ENCODE measurements at regions not wholly inside any gene's neighbourhood (a gene's known extent, or its start where the extent isn't known, plus 50 kb on each side); places are given as distances from the start of the nearest gene placed in this dataset.

GRCh38 chr4:180284267-180284666, 1958.9 kb upstream of the TENM3 start:
- Histone ChIP-seq H3K36me3 (ENCODE audit: control insufficient read depth in 1 of 2, insufficient read depth in 2 of 2, low read depth in 1 of 2, low read length in 2 of 2) (no peaks in the 10 kb centered on the region), H3K4ac (ENCODE audit: low read depth in 1 of 2, low read length in 2 of 2) (no peak overlapping the region), H3K27me3 (ENCODE audit: control insufficient read depth in 1 of 2, insufficient read depth in 1 of 2, low read length in 2 of 2) (no peaks in the 10 kb centered on the region), H4K8ac (ENCODE audit: low read length) (no peak overlapping the region), H3K14ac (ENCODE audit: low read length in 2 of 2) (no peak overlapping the region), H2BK15ac (ENCODE audit: low read depth, poor library complexity, severe bottlenecking) (no peak overlapping the region), H3K27ac (ENCODE audit: low read length, poor library complexity, severe bottlenecking) (no peak overlapping the region), H3K79me1 (replicated peaks; ENCODE audit: low read length, poor library complexity, severe bottlenecking) (no peaks in the 10 kb centered on the region), H3K18ac (ENCODE audit: low read depth in 1 of 2, low read length in 2 of 2) (no peak overlapping the region), H2AK5ac (ENCODE audit: low read length, severe bottlenecking) (no peak overlapping the region), H3K4me3 (ENCODE audit: insufficient read depth in 1 of 2, low read depth in 1 of 2, low read length in 2 of 2) (no peak overlapping the region), H3K4me1 (ENCODE audit: control insufficient read depth, insufficient read depth, low read depth, low read length) (no peaks in the 10 kb centered on the region), H3K9me3 (ENCODE audit: control insufficient read depth, low read length) (no peaks in the 10 kb centered on the region), H2BK12ac (ENCODE audit: low read length in 2 of 2) (no peak overlapping the region), H2AFZ (ENCODE audit: low read depth, low read length) (no peak overlapping the region), H4K91ac (ENCODE audit: low read length) (no peak overlapping the region), H3K9ac (ENCODE audit: low read length) (no peak overlapping the region), H2BK5ac (ENCODE audit: low read depth, low read length, poor library complexity, severe bottlenecking) (no peak overlapping the region), H2BK120ac (ENCODE audit: low read depth, low read length) (no peak overlapping the region), H3K4me2 (ENCODE audit: low read length, poor library complexity, severe bottlenecking) (no peak overlapping the region), H3K23ac (ENCODE audit: low read length in 2 of 2) (no peak overlapping the region)
- 76% methylated on average over 3 of the region's 3 CpGs for WGBS
- no peak for DNase-seq

DNA sequence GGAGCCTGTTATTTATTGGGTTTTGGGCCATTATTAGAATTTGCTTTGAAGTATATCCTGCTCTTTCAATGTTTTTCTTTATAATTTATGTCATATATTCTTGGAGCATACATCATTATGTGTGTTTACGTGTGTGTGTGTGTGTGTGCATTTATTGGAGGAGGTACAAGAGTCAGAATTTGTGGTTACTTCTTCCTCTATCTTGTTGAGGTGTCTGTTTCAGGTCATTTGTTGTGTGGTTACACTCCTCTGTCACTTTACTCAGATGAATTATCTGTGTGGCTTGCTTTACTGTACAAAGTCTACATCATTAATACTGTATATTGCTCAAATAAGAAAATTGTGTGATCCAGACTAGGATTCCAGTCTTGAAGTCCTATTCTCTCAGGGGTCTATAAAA, 1957.4 kb upstream of the TENM3 start:
- Histone ChIP-seq H2BK15ac (ENCODE audit: low read depth, poor library complexity, severe bottlenecking) (no peak overlapping the region), H3K79me1 (replicated peaks; ENCODE audit: low read length, poor library complexity, severe bottlenecking) (no peaks in the 10 kb centered on the region), H2AFZ (ENCODE audit: low read depth, low read length) (no peak overlapping the region), H3K4me1 (ENCODE audit: control insufficient read depth, insufficient read depth, low read depth, low read length) (no peaks in the 10 kb centered on the region), H3K4ac (ENCODE audit: low read depth in 1 of 2, low read length in 2 of 2) (no peak overlapping the region), H3K36me3 (ENCODE audit: control insufficient read depth in 1 of 2, insufficient read depth in 2 of 2, low read depth in 1 of 2, low read length in 2 of 2) (no peaks in the 10 kb centered on the region), H3K9me3 (ENCODE audit: control insufficient read depth, low read length) (no peaks in the 10 kb centered on the region), H3K18ac (ENCODE audit: low read depth in 1 of 2, low read length in 2 of 2) (no peak overlapping the region), H4K8ac (ENCODE audit: low read length) (no peak overlapping the region), H3K27me3 (ENCODE audit: control insufficient read depth in 1 of 2, insufficient read depth in 1 of 2, low read length in 2 of 2) (no peaks in the 10 kb centered on the region), H3K4me2 (ENCODE audit: low read length, poor library complexity, severe bottlenecking) (no peak overlapping the region), H3K23ac (ENCODE audit: low read length in 2 of 2) (no peak overlapping the region), H2BK5ac (ENCODE audit: low read depth, low read length, poor library complexity, severe bottlenecking) (no peak overlapping the region), H2BK120ac (ENCODE audit: low read depth, low read length) (no peak overlapping the region), H2AK5ac (ENCODE audit: low read length, severe bottlenecking) (no peak overlapping the region), H3K27ac (ENCODE audit: low read length, poor library complexity, severe bottlenecking) (no peak overlapping the region), H3K14ac (ENCODE audit: low read length in 2 of 2) (no peak overlapping the region), H4K91ac (ENCODE audit: low read length) (no peak overlapping the region), H3K4me3 (ENCODE audit: insufficient read depth in 1 of 2, low read depth in 1 of 2, low read length in 2 of 2) (no peak overlapping the region), H3K9ac (ENCODE audit: low read length) (no peak overlapping the region), H2BK12ac (ENCODE audit: low read length in 2 of 2) (no peak overlapping the region)
- no CpG with 5 or more reads among the region's 1 CpG for WGBS
- DNase-seq: no peak

GRCh38 chr4:180292339-180292738, 1950.9 kb upstream of the TENM3 start:
- Histone ChIP-seq H2BK15ac (ENCODE audit: low read depth, poor library complexity, severe bottlenecking) (no peak overlapping the region), H3K9ac (ENCODE audit: low read length) (no peak overlapping the region), H4K8ac (ENCODE audit: low read length) (no peak overlapping the region), H3K4ac (ENCODE audit: low read depth in 1 of 2, low read length in 2 of 2) (no peak overlapping the region), H2BK120ac (ENCODE audit: low read depth, low read length) (no peak overlapping the region), H3K14ac (ENCODE audit: low read length in 2 of 2) (no peak overlapping the region), H2BK12ac (ENCODE audit: low read length in 2 of 2) (no peak overlapping the region), H3K4me1 (ENCODE audit: control insufficient read depth, insufficient read depth, low read depth, low read length) (no peaks in the 10 kb centered on the region), H3K18ac (ENCODE audit: low read depth in 1 of 2, low read length in 2 of 2) (no peak overlapping the region), H3K23ac (ENCODE audit: low read length in 2 of 2) (no peak overlapping the region), H3K79me1 (replicated peaks; ENCODE audit: low read length, poor library complexity, severe bottlenecking) (no peaks in the 10 kb centered on the region), H3K4me3 (ENCODE audit: insufficient read depth in 1 of 2, low read depth in 1 of 2, low read length in 2 of 2) (no peak overlapping the region), H2BK5ac (ENCODE audit: low read depth, low read length, poor library complexity, severe bottlenecking) (no peak overlapping the region), H3K36me3 (ENCODE audit: control insufficient read depth in 1 of 2, insufficient read depth in 2 of 2, low read depth in 1 of 2, low read length in 2 of 2) (no peaks in the 10 kb centered on the region), H3K27me3 (ENCODE audit: control insufficient read depth in 1 of 2, insufficient read depth in 1 of 2, low read length in 2 of 2) (no peaks in the 10 kb centered on the region), H3K4me2 (ENCODE audit: low read length, poor library complexity, severe bottlenecking) (no peak overlapping the region), H3K9me3 (ENCODE audit: control insufficient read depth, low read length) (peaks cover 5% of the 10 kb centered on the region), H3K27ac (ENCODE audit: low read length, poor library complexity, severe bottlenecking) (no peak overlapping the region), H4K91ac (ENCODE audit: low read length) (no peak overlapping the region), H2AFZ (ENCODE audit: low read depth, low read length) (no peak overlapping the region), H2AK5ac (ENCODE audit: low read length, severe bottlenecking) (no peak overlapping the region)
- no CpG with 5 or more reads among the region's 1 CpG for WGBS
- DNase-seq: no peak

GRCh38 chr4:180296036-180296599, 1947.1 kb upstream of the TENM3 start:
- DNase-seq: no peak
- H4K91ac ChIP-seq (ENCODE audit: low read length): no peak overlapping the region
- no peaks in the 10 kb centered on the region for H3K79me1 ChIP-seq (replicated peaks; ENCODE audit: low read length, poor library complexity, severe bottlenecking)
- no peak overlapping the region for H3K4me3 ChIP-seq (ENCODE audit: insufficient read depth in 1 of 2, low read depth in 1 of 2, low read length in 2 of 2)
- H4K8ac ChIP-seq (ENCODE audit: low read length): no peak overlapping the region
- no peak overlapping the region for H3K27ac ChIP-seq (ENCODE audit: low read length, poor library complexity, severe bottlenecking)
- H3K27me3 ChIP-seq (ENCODE audit: control insufficient read depth in 1 of 2, insufficient read depth in 1 of 2, low read length in 2 of 2): no peaks in the 10 kb centered on the region
- H3K14ac ChIP-seq (ENCODE audit: low read length in 2 of 2): no peak overlapping the region
- 40% methylated on average over 2 of the region's 4 CpGs for WGBS
- no peak overlapping the region for H2AFZ ChIP-seq (ENCODE audit: low read depth, low read length)
- no peaks in the 10 kb centered on the region for H3K4me1 ChIP-seq (ENCODE audit: control insufficient read depth, insufficient read depth, low read depth, low read length)
- no peak overlapping the region for H2BK12ac ChIP-seq (ENCODE audit: low read length in 2 of 2)
- no peaks in the 10 kb centered on the region for H3K36me3 ChIP-seq (ENCODE audit: control insufficient read depth in 1 of 2, insufficient read depth in 2 of 2, low read depth in 1 of 2, low read length in 2 of 2)
- H3K4ac ChIP-seq (ENCODE audit: low read depth in 1 of 2, low read length in 2 of 2): no peak overlapping the region
- no peak overlapping the region for H2BK120ac ChIP-seq (ENCODE audit: low read depth, low read length)
- no peak overlapping the region for H2BK15ac ChIP-seq (ENCODE audit: low read depth, poor library complexity, severe bottlenecking)
- no peak overlapping the region for H2AK5ac ChIP-seq (ENCODE audit: low read length, severe bottlenecking)
- no peak overlapping the region for H3K23ac ChIP-seq (ENCODE audit: low read length in 2 of 2)
- no peak overlapping the region for H3K4me2 ChIP-seq (ENCODE audit: low read length, poor library complexity, severe bottlenecking)
- no peak overlapping the region for H3K9ac ChIP-seq (ENCODE audit: low read length)
- H3K18ac ChIP-seq (ENCODE audit: low read depth in 1 of 2, low read length in 2 of 2): no peak overlapping the region
- H2BK5ac ChIP-seq (ENCODE audit: low read depth, low read length, poor library complexity, severe bottlenecking): no peak overlapping the region
- peaks cover 7% of the 10 kb centered on the region for H3K9me3 ChIP-seq (ENCODE audit: control insufficient read depth, low read length)

All from mesenchymal stem cell (in vitro differentiated cells and primary cell).